NAMALWA (cell line): ENCODE measurements at regions not wholly inside any gene's neighbourhood (a gene's known extent, or its start where the extent isn't known, plus 50 kb on each side); places are given as distances from the start of the nearest gene placed in this dataset.
A peak's percentile ranks its signal among the peaks of the same experiment; 100 is the strongest.

ENCODE experiments used
- DNase-seq: peaks from one replicate; pipeline ENCODE4 v3.0.0-alpha.2; 2015; ENCODE audit warnings: low spot score

- DNase-seq: peak; percentile 47
These were observed 74.2 kb upstream of the ZPBP start for GRCh38 chr7:50166997-50167965.

- DNase-seq: no peak
These were observed 71.6 kb upstream of the ZPBP start for GRCh38 chr7:50164559-50165170.

- DNase-seq: no peak
These were observed 67.2 kb upstream of the ZPBP start for GRCh38 chr7:50160206-50160605.

- no peak for DNase-seq
These were observed 66.1 kb upstream of the ZPBP start for GRCh38 chr7:50159154-50159553.

- DNase-seq: no peak
These were observed 63.7 kb upstream of the ZPBP start for GRCh38 chr7:50156706-50157105.

GRCh38 chr7:50156163-50156562 is 63.1 kb upstream of the ZPBP start:
- peak; percentile 45 for DNase-seq

GRCh38 chr7:50155755-50156154 is 62.7 kb upstream of the ZPBP start:
- no peak for DNase-seq

GRCh38 chr7:50153995-50154394 is 60.9 kb upstream of the ZPBP start:
- DNase-seq: peak; percentile 69

- peak; percentile 88 for DNase-seq
These were observed 60.1 kb upstream of the ZPBP start for GRCh38 chr7:50153148-50153547.

GRCh38 chr7:50152486-50152885 is 59.4 kb upstream of the ZPBP start:
- DNase-seq: peak; percentile 36

GRCh38 chr7:50151661-50152060 is 58.6 kb upstream of the ZPBP start:
- DNase-seq: peak; percentile 90

- no peak for DNase-seq
These were observed 58.0 kb upstream of the ZPBP start for GRCh38 chr7:50151001-50151400.

- DNase-seq: peak; percentile 86
These were observed 56.3 kb upstream of the ZPBP start for GRCh38 chr7:50149369-50149768.

- DNase-seq: peak; percentile 99
These were observed 55.1 kb upstream of the ZPBP start for GRCh38 chr7:50147951-50148808.

GRCh38 chr7:50146692-50147091 is 53.6 kb upstream of the ZPBP start:
- DNase-seq: peak; percentile 94

- peak; percentile 82 for DNase-seq
These were observed 52.8 kb upstream of the ZPBP start for GRCh38 chr7:50145801-50146338.

- DNase-seq: peak; percentile 43
These were observed 52.2 kb upstream of the ZPBP start for GRCh38 chr7:50145226-50145625.
